Heart left ventricle (tissue), 16 donors: ENCODE measurements at regions not wholly inside any gene's neighbourhood (a gene's known extent, or its start where the extent isn't known, plus 50 kb on each side); places are given as distances from the start of the nearest gene placed in this dataset.

ENCODE experiments used
- ATAC-seq, 4 donors: fragments of 200-7000 bp; cut with Tn5 transposase; one replicate each; pipeline ENCODE4 v1.9.1; 2020 to 2022; ENCODE audit warnings: moderate library complexity in 4 of 4, mild to moderate bottlenecking in 3 of 4, moderate number of reproducible peaks in 1 of 4
- DNase-seq, 5 donors: peaks; one replicate each; pipeline ENCODE4 v3.0.0-alpha.2; 2020
- H3K27ac ChIP-seq, 12 donors: fragments of 200-600 bp; sonication (generic) in 4 of 12; one replicate each; pipeline versions ENCODE4 v1.5.0 to v1.8.0; 2016 to 2022; ENCODE audit warnings: mild to moderate bottlenecking in 2 of 12
- H3K27me3 ChIP-seq, 9 donors: fragments of 200-600 bp; sonication (generic) in 2 of 9; one replicate each; pipeline versions ENCODE4 v1.5.1 to v1.8.0; 2016 to 2022; ENCODE audit warnings: mild to moderate bottlenecking in 3 of 9
- H3K36me3 ChIP-seq, 9 donors: fragments of 200-600 bp; sonication (generic) in 2 of 9; one replicate each; pipeline versions ENCODE4 v1.5.0 to v1.8.0; 2018 to 2022; ENCODE audit warnings: mild to moderate bottlenecking in 2 of 9
- H3K4me1 ChIP-seq, 12 donors: fragments of 200-600 bp; sonication (generic) in 4 of 12; one replicate each; pipeline versions ENCODE4 v1.5.0 to v1.8.0; 2016 to 2022; ENCODE audit warnings: mild to moderate bottlenecking in 3 of 12
- H3K4me3 ChIP-seq, 12 donors: fragments of 200-600 bp; sonication (generic) in 4 of 12; one replicate each; pipeline versions ENCODE4 v1.5.0 to v1.8.0; 2017 to 2022; ENCODE audit warnings: mild to moderate bottlenecking in 9 of 12, moderate library complexity in 4 of 12
- H3K9me3 ChIP-seq, 12 donors: fragments of 200-600 bp; sonication (generic) in 4 of 12; one replicate each; pipeline versions ENCODE4 v1.5.0 to v1.8.0; 2016 to 2022; ENCODE audit warnings: mild to moderate bottlenecking in 1 of 12
- POLR2A ChIP-seq, 2 donors: fragments of 450-650 bp; IDR thresholded peaks; one replicate each; pipeline ENCODE4 v1.6.1; 2017; ENCODE audit warnings: antibody characterized with exemption in 2 of 2, mild to moderate bottlenecking in 2 of 2, moderate library complexity in 2 of 2
- WGBS, 4 donors: extraction: QIAGEN DNeasy Blood & Tissue Kit in 2 of 4; methylation state at CpG; one replicate each; pipeline versions ENCODE4 v1.1.5 to v1.1.7; 2013 to 2018; 5-methylcytosine and 5-hydroxymethylcytosine counted together
- intact Hi-C, 10 donors: fragments of 100-400 bp; cut with DNase I; formaldehyde crosslinking; loops; one replicate each; pipeline versions ENCODE4 v1.11.1 to v1.14.2; 2022
- TF ChIP-seq, protein P1 (sequence below), 12 donors: fragments of 200-600 bp; sonication (generic) in 4 of 12; IDR thresholded peaks; one replicate each; pipeline versions ENCODE4 v1.5.0 to v1.8.0; 2018 to 2022; ENCODE audit warnings: antibody characterized with exemption in 12 of 12, mild to moderate bottlenecking in 5 of 12
- donor health status: ischemic (EF 13 %, LVEDD 7.1; RV severe dilation, severe dysfunction).
- donor health status: healthy with polysubstance abuse.
- donor health status: DM: no; HTN: yes; CAD: no.
- donor health status: DM: no; HTN: no; CAD: no.
- donor health status: ischemic (EF 25% LVEDD 6.9; RV normal size, moderate dysfunction).
- donor health status: ischemic (EF 25% LVEDD 5.7; RV mildly dilated, moderate dysfunction).
- donor health status: healthy.
- donor health status: DM: yes; HTN: yes; CAD: no.
- donor health status: ischemic (EF 35%, LVEDD 5.7; RV mildly dilated, moderate dysfunction).
- donor health status: nonischemic (EF 11% LVEDD 7.7; RV severe dilation, severe dysfunction).
- donor health status: DM: yes; HTN: yes; CAD: no.
- donor health status: PGD.
- donor health status: ischemic (EF 29% LVEDD 5.4; RV normal size, mild dysfunction).
- donor health status: nonischemic (EF 23%, LVEDD 6.1; RV moderate dilation, normal function).

- no peaks in the 10 kb centered on the region for H3K4me1 ChIP-seq
- no peak overlapping the region for H3K4me3 ChIP-seq
These were observed 208.9 kb downstream of the PAH start for GRCh38 chr12:102708108-102708507.

DNA sequence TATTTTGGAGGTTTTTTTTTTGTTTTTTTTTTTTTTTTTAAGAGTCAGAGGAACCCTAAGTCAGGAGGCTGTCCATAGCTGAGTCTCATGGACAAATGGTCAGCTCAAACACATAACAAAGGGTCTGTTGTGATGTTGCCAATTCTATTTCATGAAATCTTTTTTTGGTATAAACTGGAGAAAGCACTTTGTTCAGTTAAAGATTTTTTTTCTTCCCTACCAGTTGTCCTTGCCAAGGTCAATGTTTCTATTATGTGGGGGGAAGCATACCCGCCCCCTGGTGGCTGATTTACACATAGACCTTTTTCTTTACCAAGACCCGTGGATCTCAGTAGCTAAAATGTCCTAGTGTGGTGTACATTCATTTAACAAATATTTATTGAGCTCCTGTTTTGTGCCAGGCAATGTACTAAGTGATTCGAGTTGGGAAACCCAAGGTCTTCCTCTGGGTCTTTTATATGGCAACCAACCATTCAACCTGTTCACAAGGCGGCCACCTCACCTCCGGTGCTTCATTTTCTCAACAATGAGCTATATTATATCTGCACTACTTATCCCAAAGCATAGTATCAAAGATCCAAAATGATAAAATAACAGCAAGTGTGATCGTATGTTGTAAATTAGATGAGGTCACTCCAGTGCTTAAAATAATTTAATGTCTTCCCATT is 214.5 kb downstream of the PAH start:
- ATAC-seq: peak in 2 of 4 donors; percentile 57 to 64
- H3K9me3 ChIP-seq: no peaks in the 10 kb centered on the region
- H3K36me3 ChIP-seq: no peaks in the 10 kb centered on the region
- no peak overlapping the region for H3K27ac ChIP-seq
- DNase-seq: peak in 3 of 5 donors; percentile 15 to 38 (median 30)
- intact Hi-C loops: no loop called here
- WGBS, 4 donors: 39 to 48% (median 46%) methylated on average over 6 of the region's 6 CpGs
- no peak overlapping the region for H3K4me3 ChIP-seq
- H3K27me3 ChIP-seq: no peaks in the 10 kb centered on the region
- H3K4me1 ChIP-seq: no peaks in the 10 kb centered on the region
- TF ChIP-seq, protein P1, sequence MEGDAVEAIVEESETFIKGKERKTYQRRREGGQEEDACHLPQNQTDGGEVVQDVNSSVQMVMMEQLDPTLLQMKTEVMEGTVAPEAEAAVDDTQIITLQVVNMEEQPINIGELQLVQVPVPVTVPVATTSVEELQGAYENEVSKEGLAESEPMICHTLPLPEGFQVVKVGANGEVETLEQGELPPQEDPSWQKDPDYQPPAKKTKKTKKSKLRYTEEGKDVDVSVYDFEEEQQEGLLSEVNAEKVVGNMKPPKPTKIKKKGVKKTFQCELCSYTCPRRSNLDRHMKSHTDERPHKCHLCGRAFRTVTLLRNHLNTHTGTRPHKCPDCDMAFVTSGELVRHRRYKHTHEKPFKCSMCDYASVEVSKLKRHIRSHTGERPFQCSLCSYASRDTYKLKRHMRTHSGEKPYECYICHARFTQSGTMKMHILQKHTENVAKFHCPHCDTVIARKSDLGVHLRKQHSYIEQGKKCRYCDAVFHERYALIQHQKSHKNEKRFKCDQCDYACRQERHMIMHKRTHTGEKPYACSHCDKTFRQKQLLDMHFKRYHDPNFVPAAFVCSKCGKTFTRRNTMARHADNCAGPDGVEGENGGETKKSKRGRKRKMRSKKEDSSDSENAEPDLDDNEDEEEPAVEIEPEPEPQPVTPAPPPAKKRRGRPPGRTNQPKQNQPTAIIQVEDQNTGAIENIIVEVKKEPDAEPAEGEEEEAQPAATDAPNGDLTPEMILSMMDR (IDR thresholded peaks at IDR 0.05): peak; percentile 22 to 70 (median 50)
- no peak for TF ChIP-seq POLR2A (IDR thresholded peaks at IDR 0.05)

More at GRCh38 chr12:102708108-102708507, 208.9 kb downstream of the PAH start:
- no peaks in the 10 kb centered on the region for H3K36me3 ChIP-seq
- ATAC-seq (no peak), DNase-seq (no peak)
- WGBS, 4 donors: 75 to 80% (median 77%) methylated on average over 3 of the region's 3 CpGs
- H3K27ac ChIP-seq: no peak overlapping the region
- intact Hi-C loops: no loop called here
- no peaks in the 10 kb centered on the region for H3K27me3 ChIP-seq
- H3K9me3 ChIP-seq: no peaks in the 10 kb centered on the region
- no peak for TF ChIP-seq POLR2A (IDR thresholded peaks at IDR 0.05)
- TF ChIP-seq, protein P1 (IDR thresholded peaks at IDR 0.05): no peak

- H3K9me3 ChIP-seq: peaks cover 0 to 9% (median 0%) of the 10 kb centered on the region in 12 donors
- H3K4me3 ChIP-seq: no peak overlapping the region
- no peaks in the 10 kb centered on the region for H3K27me3 ChIP-seq
- H3K36me3 ChIP-seq: no peaks in the 10 kb centered on the region
- no peak overlapping the region for H3K27ac ChIP-seq
- no peaks in the 10 kb centered on the region for H3K4me1 ChIP-seq
- intact Hi-C loops: no loop called here
- no peak for ATAC-seq
- TF ChIP-seq, protein P1 (IDR thresholded peaks at IDR 0.05): no peak
- TF ChIP-seq POLR2A (IDR thresholded peaks at IDR 0.05): no peak
- no peak for DNase-seq
These were observed 215.7 kb upstream of the IGF1 start for GRCh38 chr12:102696045-102696444.

GRCh38 chr12:102694903-102695302 is 214.5 kb upstream of the IGF1 start:
- no peak overlapping the region for H3K4me3 ChIP-seq
- TF ChIP-seq POLR2A (IDR thresholded peaks at IDR 0.05): no peak
- TF ChIP-seq, protein P1 (IDR thresholded peaks at IDR 0.05): no peak
- peaks cover 0 to 9% (median 0%) of the 10 kb centered on the region in 12 donors for H3K9me3 ChIP-seq
- 78 to 94% (median 83%) methylated on average over 2 of the region's 2 CpGs for WGBS, 4 donors
- no peak for ATAC-seq
- no peaks in the 10 kb centered on the region for H3K36me3 ChIP-seq
- no peaks in the 10 kb centered on the region for H3K27me3 ChIP-seq
- H3K4me1 ChIP-seq: no peaks in the 10 kb centered on the region
- DNase-seq: no peak
- intact Hi-C loops: no loop called here
- H3K27ac ChIP-seq: no peak overlapping the region
